GM12873 (cell line): ENCODE measurements at regions not wholly inside any gene's neighbourhood (a gene's known extent, or its start where the extent isn't known, plus 50 kb on each side); places are given as distances from the start of the nearest gene placed in this dataset.

Source experiments
- TF ChIP-seq, protein P1 (sequence below): IDR thresholded peaks from 2 replicates; pipeline ENCODE4 v1.5.1; 2012; ENCODE audit warnings: low read depth, mild to moderate bottlenecking, moderate library complexity, low read length, control low read depth; ENCODE audit not compliant: insufficient read depth; ENCODE audit errors: missing control alignments

DNA sequence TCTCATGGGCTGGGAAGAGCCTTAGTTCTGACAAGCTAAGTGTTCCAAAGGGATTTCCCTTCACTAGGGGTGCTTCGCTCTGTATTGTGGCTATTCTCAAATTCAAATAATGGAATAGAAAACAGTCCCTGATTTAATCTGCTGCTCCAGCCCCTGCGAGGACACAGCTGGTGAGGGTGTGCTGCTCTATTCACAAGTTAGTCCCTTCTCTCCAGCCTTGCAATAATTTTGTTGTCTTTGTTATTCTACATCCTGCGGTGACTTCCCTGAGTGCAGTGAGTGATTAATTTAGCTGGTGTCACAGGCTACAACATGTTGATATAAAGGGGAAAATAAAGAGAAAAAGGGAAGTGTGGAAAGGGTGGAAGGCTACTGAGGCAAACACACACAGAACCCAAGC is 180.5 kb upstream of the VEPH1 start:
- TF ChIP-seq, protein P1, sequence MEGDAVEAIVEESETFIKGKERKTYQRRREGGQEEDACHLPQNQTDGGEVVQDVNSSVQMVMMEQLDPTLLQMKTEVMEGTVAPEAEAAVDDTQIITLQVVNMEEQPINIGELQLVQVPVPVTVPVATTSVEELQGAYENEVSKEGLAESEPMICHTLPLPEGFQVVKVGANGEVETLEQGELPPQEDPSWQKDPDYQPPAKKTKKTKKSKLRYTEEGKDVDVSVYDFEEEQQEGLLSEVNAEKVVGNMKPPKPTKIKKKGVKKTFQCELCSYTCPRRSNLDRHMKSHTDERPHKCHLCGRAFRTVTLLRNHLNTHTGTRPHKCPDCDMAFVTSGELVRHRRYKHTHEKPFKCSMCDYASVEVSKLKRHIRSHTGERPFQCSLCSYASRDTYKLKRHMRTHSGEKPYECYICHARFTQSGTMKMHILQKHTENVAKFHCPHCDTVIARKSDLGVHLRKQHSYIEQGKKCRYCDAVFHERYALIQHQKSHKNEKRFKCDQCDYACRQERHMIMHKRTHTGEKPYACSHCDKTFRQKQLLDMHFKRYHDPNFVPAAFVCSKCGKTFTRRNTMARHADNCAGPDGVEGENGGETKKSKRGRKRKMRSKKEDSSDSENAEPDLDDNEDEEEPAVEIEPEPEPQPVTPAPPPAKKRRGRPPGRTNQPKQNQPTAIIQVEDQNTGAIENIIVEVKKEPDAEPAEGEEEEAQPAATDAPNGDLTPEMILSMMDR = no peak

DNA sequence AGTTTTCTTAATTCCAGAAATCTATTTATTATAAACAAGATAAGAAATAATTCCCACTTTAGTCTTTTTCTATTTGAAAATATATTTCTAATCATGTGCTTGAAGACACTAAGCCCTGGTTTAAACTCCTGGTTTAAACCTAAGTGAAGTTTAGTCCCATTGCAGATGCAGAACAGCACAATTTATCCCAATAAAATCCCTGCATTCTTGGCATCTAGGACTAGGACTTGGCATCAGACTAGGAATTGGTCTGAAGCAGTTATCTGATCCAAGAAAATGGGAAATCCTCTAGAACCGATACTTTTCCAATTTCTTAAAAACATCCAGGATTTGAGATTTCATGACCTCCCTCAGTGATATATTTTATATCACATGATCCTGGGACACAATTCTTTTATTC is 168.8 kb upstream of the VEPH1 start:
- TF ChIP-seq, protein P1 = no peak

DNA sequence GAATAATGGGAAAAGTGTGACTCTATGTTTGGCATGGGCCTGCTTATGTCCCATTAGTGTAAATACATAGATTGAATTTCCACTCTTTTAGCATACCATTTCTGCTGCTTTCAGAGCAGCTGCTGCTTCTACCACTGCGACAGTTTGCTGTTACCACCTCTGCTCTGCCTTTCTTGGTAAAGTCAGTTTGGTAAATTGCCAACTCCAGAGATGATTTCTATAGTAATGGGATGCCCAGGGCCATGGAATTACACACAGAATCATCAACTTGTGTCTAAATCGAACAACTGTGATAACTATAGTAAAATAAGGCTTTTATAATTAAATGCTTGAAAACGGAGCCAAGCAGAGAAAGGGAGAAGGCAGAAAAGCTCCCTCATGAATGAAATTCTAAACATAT is 168.4 kb upstream of the VEPH1 start:
- TF ChIP-seq, protein P1 = no peak

DNA sequence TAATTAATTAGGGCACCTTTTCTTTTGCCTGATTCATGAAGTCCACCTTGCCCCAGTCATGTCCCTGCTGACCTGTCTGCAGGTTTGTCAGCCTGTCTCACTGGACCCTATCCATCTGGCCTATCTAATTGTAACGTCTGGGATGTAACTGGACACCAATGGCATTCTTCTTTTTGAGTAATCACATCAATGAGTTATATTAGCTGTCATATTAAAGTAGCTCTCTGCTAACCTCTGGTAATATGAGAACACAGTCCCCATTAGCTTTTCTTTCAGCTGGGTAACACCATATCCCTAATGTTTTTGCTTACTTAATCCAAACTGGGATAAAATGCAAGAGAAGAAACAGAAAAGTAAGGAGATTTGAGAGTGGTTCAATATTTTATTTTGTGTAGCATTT is 166.2 kb upstream of the VEPH1 start:
- TF ChIP-seq, protein P1 = no peak

DNA sequence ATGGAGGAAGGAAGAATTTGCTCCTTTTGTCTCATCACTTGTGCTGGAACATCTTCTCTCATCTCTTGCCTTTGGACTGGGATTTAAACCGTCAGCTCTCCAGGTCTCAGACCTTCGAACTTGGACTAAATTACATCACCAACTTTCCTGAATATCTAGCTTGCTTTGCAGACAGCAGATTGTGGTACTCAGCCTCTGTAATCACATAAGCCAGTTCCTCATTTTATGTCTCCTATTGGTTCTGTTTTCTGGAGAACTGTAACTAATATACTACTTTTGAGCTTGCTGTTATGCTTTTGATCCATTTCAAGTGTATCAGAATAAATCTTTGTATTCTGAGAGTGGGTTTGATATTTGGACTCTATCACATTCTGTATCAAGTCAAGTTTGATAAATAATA is 164.3 kb upstream of the VEPH1 start:
- TF ChIP-seq, protein P1 = no peak

DNA sequence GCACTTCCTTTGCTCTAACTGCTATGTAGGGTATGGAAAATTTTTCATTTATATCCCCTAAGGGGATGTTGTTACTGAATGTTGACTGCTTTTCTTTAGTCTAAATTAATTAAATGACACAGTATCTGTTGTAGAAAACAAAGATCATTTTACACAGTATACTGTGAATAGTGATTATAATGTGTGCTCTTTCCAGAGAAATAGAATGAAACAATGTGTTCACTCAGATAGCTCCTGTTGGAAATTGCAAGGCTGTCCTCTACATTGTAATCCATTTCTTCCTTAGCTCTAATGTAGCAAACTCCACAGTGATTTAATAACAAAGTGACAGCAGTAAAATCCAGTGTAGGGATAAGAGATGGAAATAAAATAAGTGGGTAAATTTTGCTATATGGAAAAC is 159.0 kb upstream of the VEPH1 start:
- TF ChIP-seq, protein P1 = no peak

DNA sequence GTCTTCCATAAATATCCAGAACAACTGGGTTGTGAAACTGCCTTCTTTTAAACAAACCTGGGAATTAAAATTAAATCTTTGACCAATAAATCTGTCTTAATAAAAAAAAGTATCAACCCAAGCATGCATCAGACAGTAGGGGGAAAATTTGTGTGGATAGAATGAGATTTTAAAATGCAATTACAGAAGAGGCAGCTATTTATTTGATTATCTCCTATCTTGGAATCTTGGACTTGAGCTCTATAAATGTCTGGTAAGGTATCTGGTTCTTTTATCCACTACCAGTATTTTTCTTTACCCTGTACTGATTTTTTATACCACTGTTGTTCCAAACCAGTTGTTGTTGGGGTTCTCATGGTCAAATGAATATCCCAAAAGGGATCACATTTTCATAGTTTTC is 157.6 kb upstream of the VEPH1 start:
- TF ChIP-seq, protein P1 = no peak
